ENCODE measurements at regions not wholly inside any gene's neighbourhood (a gene's known extent, or its start where the extent isn't known, plus 50 kb on each side); places are given as distances from the start of the nearest gene placed in this dataset.

DNA sequence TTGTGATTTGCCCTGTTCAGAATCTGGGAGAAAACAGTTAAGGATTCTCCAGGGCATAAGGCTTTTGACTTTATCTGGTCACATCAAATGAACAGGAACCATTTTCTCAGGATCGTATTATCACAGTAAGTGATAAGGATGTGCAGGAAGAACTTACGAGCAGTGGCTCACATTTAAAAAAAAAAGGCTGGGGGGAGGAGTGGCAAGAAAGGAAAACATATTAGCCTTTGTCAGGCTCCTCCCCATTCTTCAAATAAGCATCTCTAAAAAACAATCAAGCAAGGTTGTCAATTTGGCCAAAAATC is 234.3 kb upstream of the TMEM161B start:
- peak overlapping the region in 1 of 3 donors; percentile 37 for H3K27ac Mint-ChIP-seq
- peaks cover 8 to 10% (median 9%) of the 10 kb centered on the region in 3 donors for H3K4me1 Mint-ChIP-seq
- H3K36me3 Mint-ChIP-seq, result no peaks in the 10 kb centered on the region
- peaks cover 2% of the 10 kb centered on the region for H3K27me3 Mint-ChIP-seq
- peak overlapping the region; percentile 83 to 93 (median 92) for H3K4me3 Mint-ChIP-seq
- H3K9me3 Mint-ChIP-seq, result no peaks in the 10 kb centered on the region

GRCh38 chr5:88502179-88503040 is 233.8 kb upstream of the TMEM161B start:
- Mint-ChIP-seq H3K36me3 (no peaks in the 10 kb centered on the region), H3K9me3 (no peaks in the 10 kb centered on the region), H3K27me3 (peaks cover 2% of the 10 kb centered on the region), H3K4me3 (peak overlapping the region; percentile 83 to 93 (median 92)), H3K4me1 (peaks cover 8 to 10% (median 9%) of the 10 kb centered on the region in 3 donors), H3K27ac (peak overlapping the region in 1 of 3 donors; percentile 37)

DNA sequence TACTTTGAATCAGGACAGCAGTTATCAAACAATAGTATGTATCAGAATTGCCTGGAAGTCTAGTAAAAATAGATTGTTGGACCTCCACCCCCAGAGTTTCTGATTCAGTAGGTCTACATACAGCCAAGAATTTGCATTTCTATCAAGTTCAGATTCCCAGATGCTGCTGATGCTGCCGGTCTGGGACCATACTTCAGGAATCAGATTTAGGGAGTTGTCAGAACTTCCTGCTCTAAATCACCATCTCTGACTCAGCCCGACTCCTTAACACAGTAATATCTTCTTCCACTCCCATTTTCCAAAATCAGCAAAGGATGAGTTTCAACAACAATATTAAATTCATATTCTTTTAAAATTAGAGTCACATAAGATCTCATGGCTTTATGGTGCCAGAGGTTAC is 227.2 kb upstream of the TMEM161B start:
- no peaks in the 10 kb centered on the region for H3K9me3 Mint-ChIP-seq
- H3K27me3 Mint-ChIP-seq, result peaks cover 2% of the 10 kb centered on the region
- no peak overlapping the region for H3K4me3 Mint-ChIP-seq
- H3K27ac Mint-ChIP-seq, result no peak overlapping the region
- no peaks in the 10 kb centered on the region for H3K4me1 Mint-ChIP-seq
- no peaks in the 10 kb centered on the region for H3K36me3 Mint-ChIP-seq

DNA sequence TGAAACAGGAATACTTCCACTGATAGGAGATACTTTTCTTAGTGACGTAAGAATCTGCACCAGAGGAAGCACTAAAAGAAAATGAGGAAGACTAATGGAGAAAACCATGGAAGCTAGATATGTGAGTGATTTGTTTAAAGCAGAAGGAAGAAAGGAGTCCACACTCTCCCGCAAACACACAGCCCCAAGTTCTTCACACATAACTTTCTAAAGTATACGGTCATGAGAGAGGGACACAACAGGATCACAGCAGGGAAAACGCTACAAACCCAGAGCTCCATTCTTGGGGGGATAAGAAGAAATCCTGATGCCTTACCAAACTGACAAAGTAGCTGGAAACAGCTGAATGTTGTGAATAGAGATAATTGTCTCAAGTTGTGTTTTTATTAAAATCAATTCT is 222.2 kb upstream of the TMEM161B start:
- H3K4me3 Mint-ChIP-seq, result no peak overlapping the region
- no peaks in the 10 kb centered on the region for H3K27me3 Mint-ChIP-seq
- no peak overlapping the region for H3K27ac Mint-ChIP-seq
- no peaks in the 10 kb centered on the region for H3K4me1 Mint-ChIP-seq
- H3K9me3 Mint-ChIP-seq, result no peaks in the 10 kb centered on the region
- H3K36me3 Mint-ChIP-seq, result peaks cover 2% of the 10 kb centered on the region

GRCh38 chr5:88489364-88489763 is 220.7 kb upstream of the TMEM161B start:
- Mint-ChIP-seq H3K4me1 (no peaks in the 10 kb centered on the region), H3K4me3 (no peak overlapping the region), H3K9me3 (no peaks in the 10 kb centered on the region), H3K27ac (no peak overlapping the region), H3K27me3 (no peaks in the 10 kb centered on the region), H3K36me3 (peaks cover 2% of the 10 kb centered on the region)

GRCh38 chr5:88488561-88488960 is 219.9 kb upstream of the TMEM161B start:
- H3K36me3 Mint-ChIP-seq, result peaks cover 2% of the 10 kb centered on the region
- H3K4me3 Mint-ChIP-seq, result no peak overlapping the region
- H3K27me3 Mint-ChIP-seq, result no peaks in the 10 kb centered on the region
- no peaks in the 10 kb centered on the region for H3K9me3 Mint-ChIP-seq
- no peak overlapping the region for H3K27ac Mint-ChIP-seq
- no peaks in the 10 kb centered on the region for H3K4me1 Mint-ChIP-seq

GRCh38 chr5:88488130-88488529 is 219.5 kb upstream of the TMEM161B start:
- Mint-ChIP-seq H3K27me3 (no peaks in the 10 kb centered on the region), H3K4me1 (no peaks in the 10 kb centered on the region), H3K36me3 (peaks cover 2% of the 10 kb centered on the region), H3K27ac (no peak overlapping the region), H3K4me3 (no peak overlapping the region), H3K9me3 (no peaks in the 10 kb centered on the region)

DNA sequence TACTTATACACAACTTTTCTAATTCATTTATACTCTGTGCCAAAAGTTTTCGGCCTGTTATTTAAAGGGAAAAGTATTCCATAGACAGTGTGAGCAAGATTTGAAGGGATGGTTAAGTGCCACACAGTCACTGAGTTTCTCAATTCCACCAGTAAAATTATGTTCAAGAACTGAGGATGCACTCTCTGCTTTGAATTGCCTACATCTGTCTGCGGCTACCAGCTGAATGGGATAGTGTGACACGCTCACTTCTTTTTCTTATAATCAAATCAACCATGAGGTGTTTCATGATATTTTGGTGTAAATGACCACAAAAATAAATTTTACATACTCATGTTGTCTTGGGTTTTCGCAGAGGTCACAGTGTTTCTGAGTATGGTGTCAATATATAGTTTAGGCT is 218.4 kb upstream of the TMEM161B start:
- H3K9me3 Mint-ChIP-seq, result no peaks in the 10 kb centered on the region
- H3K4me1 Mint-ChIP-seq, result no peaks in the 10 kb centered on the region
- peaks cover 2% of the 10 kb centered on the region for H3K36me3 Mint-ChIP-seq
- no peaks in the 10 kb centered on the region for H3K27me3 Mint-ChIP-seq
- H3K27ac Mint-ChIP-seq, result no peak overlapping the region
- H3K4me3 Mint-ChIP-seq, result no peak overlapping the region

DNA sequence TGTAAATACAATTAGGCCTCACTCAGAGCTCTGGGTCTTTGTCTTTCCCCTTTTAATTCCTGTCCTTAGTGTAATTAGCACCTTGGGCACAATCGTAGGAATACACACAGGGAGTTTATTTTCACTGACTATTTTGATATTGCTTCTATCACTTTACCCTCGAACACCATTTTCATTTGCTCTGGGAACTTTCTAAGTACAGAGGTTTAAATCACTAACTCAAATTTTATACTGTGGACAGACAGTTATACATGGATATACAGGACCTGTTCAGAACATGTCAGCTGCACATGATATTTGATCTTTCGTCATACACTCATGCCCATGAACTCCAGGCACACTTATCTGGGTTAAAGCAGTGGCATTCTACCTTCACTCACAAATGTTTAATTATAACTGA is 217.8 kb upstream of the TMEM161B start:
- Mint-ChIP-seq H3K4me1 (no peaks in the 10 kb centered on the region), H3K27ac (no peak overlapping the region), H3K9me3 (no peaks in the 10 kb centered on the region), H3K36me3 (peaks cover 2% of the 10 kb centered on the region), H3K27me3 (no peaks in the 10 kb centered on the region), H3K4me3 (no peak overlapping the region)

- no peaks in the 10 kb centered on the region for H3K9me3 Mint-ChIP-seq
- no peaks in the 10 kb centered on the region for H3K4me1 Mint-ChIP-seq
- H3K36me3 Mint-ChIP-seq, result peaks cover 2% of the 10 kb centered on the region
- H3K27ac Mint-ChIP-seq, result no peak overlapping the region
- no peaks in the 10 kb centered on the region for H3K27me3 Mint-ChIP-seq
- no peak overlapping the region for H3K4me3 Mint-ChIP-seq
Measured at GRCh38 chr5:88485531-88485930, 216.9 kb upstream of the TMEM161B start.

GRCh38 chr5:88483964-88484672 is 215.5 kb upstream of the TMEM161B start:
- no peaks in the 10 kb centered on the region for H3K27me3 Mint-ChIP-seq
- no peaks in the 10 kb centered on the region for H3K9me3 Mint-ChIP-seq
- peaks cover 2% of the 10 kb centered on the region for H3K36me3 Mint-ChIP-seq
- no peak overlapping the region for H3K27ac Mint-ChIP-seq
- H3K4me1 Mint-ChIP-seq, result no peaks in the 10 kb centered on the region
- no peak overlapping the region for H3K4me3 Mint-ChIP-seq

- Mint-ChIP-seq H3K4me3 (no peak overlapping the region), H3K27me3 (no peaks in the 10 kb centered on the region), H3K9me3 (no peaks in the 10 kb centered on the region), H3K4me1 (no peaks in the 10 kb centered on the region), H3K27ac (no peak overlapping the region), H3K36me3 (no peaks in the 10 kb centered on the region)
Measured at GRCh38 chr5:88480801-88481499, 212.3 kb upstream of the TMEM161B start.

GRCh38 chr5:88480245-88480644 is 211.6 kb upstream of the TMEM161B start:
- Mint-ChIP-seq H3K9me3 (no peaks in the 10 kb centered on the region), H3K27me3 (no peaks in the 10 kb centered on the region), H3K36me3 (no peaks in the 10 kb centered on the region), H3K4me1 (no peaks in the 10 kb centered on the region), H3K4me3 (no peak overlapping the region), H3K27ac (no peak overlapping the region)

DNA sequence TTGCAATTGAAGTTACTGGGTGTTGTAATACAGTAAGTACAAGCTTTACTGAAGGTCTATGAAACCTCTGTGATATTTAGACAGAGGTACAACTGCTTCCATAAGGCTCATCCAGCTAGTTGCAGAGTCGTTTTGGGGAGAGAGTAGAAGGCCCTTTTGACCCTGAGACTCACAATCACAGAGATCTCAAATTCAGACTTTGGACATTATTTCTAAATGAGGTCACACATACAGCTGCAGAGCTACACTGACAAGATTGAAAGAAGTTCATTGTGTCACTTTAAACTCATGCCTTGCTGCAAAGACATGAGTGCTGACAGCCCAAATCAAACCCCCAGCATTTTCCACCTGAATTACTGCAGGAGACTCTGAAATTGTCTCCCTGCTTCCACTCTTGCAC is 205.9 kb upstream of the TMEM161B start:
- Mint-ChIP-seq H3K36me3 (no peaks in the 10 kb centered on the region), H3K4me1 (no peaks in the 10 kb centered on the region), H3K9me3 (peaks cover 4 to 9% (median 8%) of the 10 kb centered on the region in 3 donors), H3K27ac (no peak overlapping the region), H3K4me3 (no peak overlapping the region), H3K27me3 (no peaks in the 10 kb centered on the region)

- peaks cover 7 to 9% (median 8%) of the 10 kb centered on the region in 3 donors for H3K9me3 Mint-ChIP-seq
- no peak overlapping the region for H3K4me3 Mint-ChIP-seq
- H3K27ac Mint-ChIP-seq, result no peak overlapping the region
- no peaks in the 10 kb centered on the region for H3K4me1 Mint-ChIP-seq
- peaks cover 3% of the 10 kb centered on the region for H3K27me3 Mint-ChIP-seq
- H3K36me3 Mint-ChIP-seq, result no peaks in the 10 kb centered on the region
Measured at GRCh38 chr5:88470745-88471144, 202.1 kb upstream of the TMEM161B start.

Data from IgD-negative memory B cell (primary cell).